Progenitor cell of endocrine pancreas (in vitro differentiated cells): ENCODE measurements at regions not wholly inside any gene's neighbourhood (a gene's known extent, or its start where the extent isn't known, plus 50 kb on each side); places are given as distances from the start of the nearest gene placed in this dataset.

Source experiments
- DNase-seq: peaks from one replicate; pipeline ENCODE4 v3.0.0; 2021; ENCODE audit warnings: low spot score; ENCODE audit not compliant: unreplicated experiment
- H3K27ac Mint-ChIP-seq: 2 replicates; pipeline ENCODE4 v1.8.0; 2021; ENCODE audit warnings: mild to moderate bottlenecking, moderate library complexity, mixed read lengths
- H3K27me3 Mint-ChIP-seq: 2 replicates; pipeline ENCODE4 v1.8.0; 2021; ENCODE audit warnings: mixed read lengths
- H3K36me3 Mint-ChIP-seq: 2 replicates; pipeline ENCODE4 v1.8.0; 2022; ENCODE audit warnings: mixed read lengths; ENCODE audit not compliant: insufficient read depth
- H3K4me1 Mint-ChIP-seq: 2 replicates; pipeline ENCODE4 v1.8.0; 2021; ENCODE audit warnings: low read depth, mixed read lengths
- H3K4me3 Mint-ChIP-seq: 2 replicates; pipeline ENCODE4 v1.8.0; 2021; ENCODE audit warnings: low read depth, mild to moderate bottlenecking, moderate library complexity, mixed read lengths
- H3K9me3 Mint-ChIP-seq: 2 replicates; pipeline ENCODE4 v1.8.0; 2021; ENCODE audit warnings: low read depth, mixed read lengths
- TF ChIP-seq, protein P1 (sequence below): fragments of 200-600 bp; sonication (generic); IDR thresholded peaks from one replicate; pipeline ENCODE4 v1.5.0; 2021; ENCODE audit warnings: antibody characterized with exemption, mild to moderate bottlenecking; ENCODE audit not compliant: unreplicated experiment

- H3K4me3 Mint-ChIP-seq: no peak overlapping the region
- TF ChIP-seq, protein P1, sequence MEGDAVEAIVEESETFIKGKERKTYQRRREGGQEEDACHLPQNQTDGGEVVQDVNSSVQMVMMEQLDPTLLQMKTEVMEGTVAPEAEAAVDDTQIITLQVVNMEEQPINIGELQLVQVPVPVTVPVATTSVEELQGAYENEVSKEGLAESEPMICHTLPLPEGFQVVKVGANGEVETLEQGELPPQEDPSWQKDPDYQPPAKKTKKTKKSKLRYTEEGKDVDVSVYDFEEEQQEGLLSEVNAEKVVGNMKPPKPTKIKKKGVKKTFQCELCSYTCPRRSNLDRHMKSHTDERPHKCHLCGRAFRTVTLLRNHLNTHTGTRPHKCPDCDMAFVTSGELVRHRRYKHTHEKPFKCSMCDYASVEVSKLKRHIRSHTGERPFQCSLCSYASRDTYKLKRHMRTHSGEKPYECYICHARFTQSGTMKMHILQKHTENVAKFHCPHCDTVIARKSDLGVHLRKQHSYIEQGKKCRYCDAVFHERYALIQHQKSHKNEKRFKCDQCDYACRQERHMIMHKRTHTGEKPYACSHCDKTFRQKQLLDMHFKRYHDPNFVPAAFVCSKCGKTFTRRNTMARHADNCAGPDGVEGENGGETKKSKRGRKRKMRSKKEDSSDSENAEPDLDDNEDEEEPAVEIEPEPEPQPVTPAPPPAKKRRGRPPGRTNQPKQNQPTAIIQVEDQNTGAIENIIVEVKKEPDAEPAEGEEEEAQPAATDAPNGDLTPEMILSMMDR: no peak
- DNase-seq: no peak
- peaks cover 3% of the 10 kb centered on the region for H3K27me3 Mint-ChIP-seq
- H3K9me3 Mint-ChIP-seq: peaks cover 3% of the 10 kb centered on the region
- H3K36me3 Mint-ChIP-seq: no peaks in the 10 kb centered on the region
- no peak overlapping the region for H3K27ac Mint-ChIP-seq
- peaks cover 14% of the 10 kb centered on the region for H3K4me1 Mint-ChIP-seq
Measured at GRCh38 chr1:87513255-87513654, 184.6 kb downstream of the LMO4 start.

DNA sequence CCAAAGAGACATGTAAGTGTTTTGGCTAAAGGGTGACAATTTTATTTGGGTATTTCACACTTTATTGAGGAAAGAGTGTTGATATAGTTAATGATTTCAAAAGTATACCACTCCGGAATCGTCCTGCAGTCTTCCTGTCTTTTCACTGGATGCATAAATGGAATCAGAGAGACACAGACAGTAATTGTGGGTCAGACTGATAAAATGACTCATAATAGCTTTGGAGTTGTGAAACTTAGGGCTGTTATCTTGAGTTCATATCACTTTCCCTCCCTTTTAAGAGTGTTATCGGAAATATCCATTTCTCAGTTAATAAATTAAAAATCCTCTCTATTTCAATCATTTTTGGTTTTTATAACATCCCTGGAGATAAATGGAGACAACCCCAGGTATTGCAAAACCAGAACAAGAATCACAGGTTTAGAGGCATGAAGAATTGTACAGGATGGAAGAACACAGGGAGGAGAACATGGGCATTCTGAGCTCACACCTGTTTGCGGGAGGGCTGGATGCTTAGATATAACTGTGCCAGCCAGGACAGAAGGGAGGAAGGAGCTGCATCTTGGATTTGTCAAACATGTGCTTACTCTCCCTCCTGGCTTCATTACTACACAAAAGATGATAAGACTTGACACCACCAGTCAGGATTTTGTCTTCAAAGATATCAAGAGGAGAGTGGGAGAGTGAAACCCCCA, 185.4 kb downstream of the LMO4 start:
- Mint-ChIP-seq H3K4me3 (no peak overlapping the region), H3K27ac (no peak overlapping the region), H3K27me3 (peaks cover 3% of the 10 kb centered on the region), H3K9me3 (peaks cover 2% of the 10 kb centered on the region), H3K36me3 (no peaks in the 10 kb centered on the region), H3K4me1 (peaks cover 14% of the 10 kb centered on the region)
- no peak for DNase-seq
- TF ChIP-seq, protein P1: no peak

DNA sequence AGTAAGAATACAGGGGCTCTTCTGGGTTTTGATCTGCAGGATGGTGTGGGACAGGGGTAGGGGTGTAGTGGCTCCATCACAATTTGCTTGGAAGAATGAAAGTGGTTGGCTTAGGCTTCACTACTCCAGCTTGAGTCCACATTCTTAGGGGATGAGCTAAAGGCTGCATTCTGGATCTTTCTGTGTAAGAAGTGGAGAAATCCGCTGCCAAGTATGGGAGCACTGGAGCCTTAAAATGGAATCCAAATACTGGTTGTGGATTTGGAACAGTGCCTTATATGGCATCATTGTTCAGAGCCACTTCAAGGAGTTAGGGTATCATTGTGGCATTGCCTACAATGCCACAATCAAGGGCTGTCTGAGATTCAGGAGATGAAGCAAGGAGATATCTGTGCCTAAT, 187.1 kb downstream of the LMO4 start:
- Mint-ChIP-seq H3K27me3 (peaks cover 3% of the 10 kb centered on the region), H3K27ac (no peak overlapping the region), H3K36me3 (no peaks in the 10 kb centered on the region), H3K9me3 (no peaks in the 10 kb centered on the region), H3K4me1 (peaks cover 14% of the 10 kb centered on the region), H3K4me3 (no peak overlapping the region)
- TF ChIP-seq, protein P1: no peak
- no peak for DNase-seq

DNA sequence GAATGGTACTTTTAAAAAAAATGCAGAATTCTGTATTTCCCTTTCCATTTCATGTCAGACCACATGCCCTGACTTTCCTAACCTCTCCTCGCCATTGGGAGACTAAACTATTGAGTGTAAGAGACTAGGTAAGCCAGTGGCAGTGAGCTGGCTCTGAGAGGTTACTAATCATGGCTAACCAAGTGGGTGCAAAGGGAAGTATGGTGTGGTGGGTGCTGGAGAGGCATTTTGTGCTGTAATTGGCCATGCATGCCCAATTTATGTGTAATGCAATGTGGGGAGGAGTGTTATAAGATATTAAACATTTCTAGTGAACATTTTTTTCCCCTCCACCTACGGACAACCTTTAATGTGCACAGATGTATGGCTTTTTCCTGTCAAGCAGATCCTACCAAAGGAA, 190.1 kb downstream of the LMO4 start:
- no peak for DNase-seq
- TF ChIP-seq, protein P1: no peak
- Mint-ChIP-seq H3K9me3 (no peaks in the 10 kb centered on the region), H3K36me3 (no peaks in the 10 kb centered on the region), H3K4me3 (no peak overlapping the region), H3K4me1 (peaks cover 27% of the 10 kb centered on the region), H3K27me3 (peaks cover 3% of the 10 kb centered on the region), H3K27ac (no peak overlapping the region)

GRCh38 chr1:87521452-87521851, 192.8 kb downstream of the LMO4 start:
- no peak overlapping the region for H3K4me3 Mint-ChIP-seq
- H3K4me1 Mint-ChIP-seq: peaks cover 35% of the 10 kb centered on the region
- no peak overlapping the region for H3K27ac Mint-ChIP-seq
- peaks cover 3% of the 10 kb centered on the region for H3K27me3 Mint-ChIP-seq
- TF ChIP-seq, protein P1: no peak
- DNase-seq: no peak
- no peaks in the 10 kb centered on the region for H3K9me3 Mint-ChIP-seq
- H3K36me3 Mint-ChIP-seq: no peaks in the 10 kb centered on the region
